HG03066 (cell line): ENCODE measurements at regions not wholly inside any gene's neighbourhood (a gene's known extent, or its start where the extent isn't known, plus 50 kb on each side); places are given as distances from the start of the nearest gene placed in this dataset.
"Not testable (repeated sequence)": the region's sequence is repeated elsewhere in the genome, so short reads cannot be mapped to it uniquely, and the experiment has no call there.

Experiments used
- ATAC-seq: cut with Tn5 transposase; IDR thresholded peaks from one replicate; pipeline ENCODE4 v1.9.1; 2021; ENCODE audit warnings: low read depth; ENCODE audit not compliant: unreplicated experiment

DNA sequence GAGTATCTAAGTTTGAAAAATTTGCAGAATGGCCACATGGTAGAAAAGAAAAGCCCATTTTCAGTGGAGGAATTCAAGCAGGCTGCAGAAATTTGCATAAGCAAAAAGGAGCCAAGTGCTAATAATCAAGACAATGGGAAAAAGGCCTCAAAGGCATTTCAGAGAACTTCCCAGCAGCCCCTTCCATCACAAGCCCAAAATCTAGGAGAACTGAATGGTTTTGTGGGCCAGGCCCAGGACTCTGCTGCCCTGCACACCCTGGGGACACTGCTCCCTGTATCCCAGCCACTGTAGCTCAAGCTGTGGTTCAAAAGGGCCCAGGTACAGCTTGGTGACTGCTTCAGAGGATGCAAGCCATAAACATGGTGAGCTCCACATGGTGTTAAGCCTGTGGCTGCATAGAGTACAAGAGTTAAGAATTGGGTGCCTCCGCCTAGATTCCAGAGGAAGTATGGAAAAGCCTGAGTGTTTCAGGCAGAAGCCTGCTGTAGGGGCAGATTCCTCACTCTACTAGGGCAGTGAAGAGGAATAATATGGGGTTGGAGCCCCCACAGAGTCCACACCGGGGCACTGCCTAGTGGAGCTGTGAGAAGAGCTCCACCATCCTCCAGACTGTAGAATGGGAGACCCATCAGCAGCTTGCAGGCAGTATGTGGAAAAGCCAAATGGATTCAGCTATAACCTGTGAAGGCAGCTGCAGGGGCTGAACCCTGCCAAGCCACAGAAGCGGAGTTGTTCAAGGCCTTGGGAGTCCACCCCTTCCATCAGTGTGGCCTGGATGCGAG, 720.7 kb upstream of the CTNND2 start:
- ATAC-seq, result no peak

DNA sequence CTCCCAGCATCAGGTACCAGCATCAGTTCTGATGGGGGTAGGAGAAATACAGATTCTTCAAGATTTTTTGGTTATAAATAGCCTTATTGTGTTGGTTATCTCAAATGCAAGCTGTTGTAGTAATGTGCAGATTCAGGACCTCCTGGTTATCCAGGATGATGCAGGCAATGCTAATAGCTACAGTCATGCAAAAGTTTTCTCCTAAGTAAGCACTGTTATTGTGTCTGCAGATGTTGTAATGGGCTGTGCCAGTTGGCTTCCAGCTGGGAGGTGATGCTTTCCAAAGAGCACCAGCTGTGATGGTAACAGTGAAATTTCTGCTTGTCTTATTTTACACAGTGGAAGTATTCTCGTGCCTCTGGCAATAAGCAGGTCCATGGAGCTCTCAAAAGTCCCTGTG, 719.2 kb upstream of the CTNND2 start:
- no peak for ATAC-seq

DNA sequence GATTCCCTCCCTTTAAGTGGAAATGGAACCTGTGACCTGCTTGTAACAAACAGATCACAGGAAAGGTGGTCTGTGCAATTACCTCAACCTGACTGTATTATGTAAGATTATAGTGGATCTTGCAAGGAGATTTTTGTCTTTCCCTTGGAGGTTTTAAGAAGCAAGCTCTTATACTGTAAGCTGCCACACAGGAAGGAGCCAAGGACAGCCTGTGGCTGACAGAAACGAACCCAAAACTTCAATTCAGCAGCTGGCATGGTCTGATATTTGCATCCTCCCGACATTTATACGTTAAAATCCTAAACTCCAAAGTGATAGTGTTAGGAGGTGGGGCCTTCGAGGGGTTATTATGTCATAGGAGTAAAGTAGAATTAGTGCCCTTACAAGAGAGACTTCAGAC, 711.8 kb upstream of the CTNND2 start:
- no peak for ATAC-seq

DNA sequence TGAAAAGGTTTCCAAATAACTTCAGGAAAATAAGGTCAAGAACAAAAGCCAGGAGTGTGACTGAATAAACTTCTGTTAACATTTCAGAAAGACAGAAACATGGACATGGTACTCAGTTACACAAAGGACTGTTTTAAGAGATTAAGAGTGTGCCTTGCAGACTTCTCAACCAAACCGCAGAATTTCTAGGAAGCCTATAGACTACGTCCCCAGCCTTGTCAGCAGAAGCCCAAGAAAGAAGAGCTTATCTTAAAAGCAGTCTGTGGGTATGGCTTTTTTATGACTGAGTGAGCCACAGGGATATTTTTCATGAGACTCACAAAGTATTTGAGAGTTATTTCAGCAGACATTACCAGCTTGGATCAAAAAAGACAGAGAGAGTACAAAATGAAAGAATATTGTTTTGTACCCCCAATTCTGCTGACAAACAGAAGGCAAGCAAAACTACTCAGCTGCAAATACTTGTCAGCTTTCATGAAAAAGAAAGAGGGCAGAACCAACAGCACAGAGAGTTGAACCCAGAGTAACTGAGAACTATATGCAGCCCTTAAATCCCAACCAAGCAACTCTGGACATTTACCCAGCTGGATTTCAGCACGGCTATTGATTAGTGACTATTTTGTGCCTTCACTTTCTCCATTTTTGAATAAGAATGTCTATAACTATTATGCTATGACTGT, 711.0 kb upstream of the CTNND2 start:
- no peak for ATAC-seq

DNA sequence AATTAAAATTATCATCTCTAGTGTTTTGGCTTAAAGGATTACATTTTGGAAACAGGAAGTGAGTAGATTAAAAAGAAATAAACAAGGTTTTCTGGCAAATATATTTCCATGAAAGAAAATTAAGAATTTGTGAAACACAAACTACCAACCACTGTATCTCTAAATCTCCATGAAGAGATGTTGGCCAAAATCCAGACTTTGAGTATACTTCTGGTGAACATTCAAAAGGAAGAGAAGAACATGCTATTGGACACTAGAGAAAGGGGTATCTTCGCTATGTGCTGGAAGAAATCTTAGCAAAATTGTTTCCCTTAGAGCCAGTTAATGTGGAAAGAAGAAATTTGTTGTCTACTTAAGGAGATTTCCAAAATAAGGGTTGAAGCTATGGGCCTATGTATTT, 710.4 kb upstream of the CTNND2 start:
- no peak for ATAC-seq

DNA sequence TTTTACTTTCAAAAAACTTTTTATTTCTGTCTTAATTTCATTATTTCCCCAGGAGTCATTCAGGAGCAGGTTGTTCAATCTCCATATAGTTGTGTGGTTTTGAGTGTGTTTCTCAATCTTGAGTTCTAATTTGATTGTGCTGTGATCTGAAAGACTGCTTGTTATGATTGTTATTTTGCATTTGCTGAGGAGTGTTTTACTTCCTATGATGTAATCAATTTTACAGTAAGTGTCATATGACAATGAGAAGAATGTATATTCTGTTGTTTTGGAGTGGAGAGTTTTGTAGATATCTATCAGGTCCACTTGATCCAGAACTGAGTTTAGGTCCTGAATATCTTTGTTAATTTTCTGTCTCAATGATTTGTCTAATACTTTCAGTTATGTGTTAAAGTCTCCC, 706.9 kb upstream of the CTNND2 start:
- ATAC-seq, result no peak

DNA sequence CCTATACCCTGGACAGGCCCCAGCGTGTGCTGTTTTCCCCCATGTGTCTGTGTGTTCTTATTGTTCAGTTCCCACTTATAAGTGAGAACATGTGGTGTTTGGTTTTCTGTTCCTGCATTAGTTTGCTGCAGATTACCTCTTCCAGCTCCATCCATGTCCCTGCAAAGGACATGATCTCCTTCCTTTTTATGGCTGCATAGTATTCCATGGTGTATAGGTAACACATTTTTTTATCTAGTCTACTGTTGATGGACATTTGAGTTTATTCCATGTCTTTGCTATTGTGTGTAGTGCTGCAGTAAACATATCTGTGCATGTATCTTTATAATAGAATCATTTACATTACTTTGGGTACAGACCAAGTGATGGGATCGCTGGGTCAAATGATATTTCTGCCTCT, 703.6 kb upstream of the CTNND2 start:
- not testable (repeated sequence) for ATAC-seq

DNA sequence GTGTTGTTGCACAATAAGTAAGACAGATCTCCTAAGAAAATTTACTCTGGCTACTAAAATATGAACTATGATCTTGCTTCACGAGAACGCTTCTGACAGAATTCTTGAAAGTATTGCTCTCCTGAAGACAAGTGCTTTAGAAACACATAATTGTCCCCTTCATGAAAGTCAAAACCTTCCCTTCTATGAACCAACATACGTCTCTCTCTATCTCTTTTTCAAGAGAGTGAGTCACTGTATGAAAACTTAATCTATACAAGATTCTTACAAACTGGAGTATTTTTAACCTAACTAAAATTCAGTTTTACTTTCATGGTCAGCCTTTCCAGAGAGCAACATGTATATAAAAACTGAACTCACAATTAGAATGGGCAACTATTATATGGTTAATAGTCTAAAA, 688.0 kb upstream of the CTNND2 start:
- no peak for ATAC-seq

DNA sequence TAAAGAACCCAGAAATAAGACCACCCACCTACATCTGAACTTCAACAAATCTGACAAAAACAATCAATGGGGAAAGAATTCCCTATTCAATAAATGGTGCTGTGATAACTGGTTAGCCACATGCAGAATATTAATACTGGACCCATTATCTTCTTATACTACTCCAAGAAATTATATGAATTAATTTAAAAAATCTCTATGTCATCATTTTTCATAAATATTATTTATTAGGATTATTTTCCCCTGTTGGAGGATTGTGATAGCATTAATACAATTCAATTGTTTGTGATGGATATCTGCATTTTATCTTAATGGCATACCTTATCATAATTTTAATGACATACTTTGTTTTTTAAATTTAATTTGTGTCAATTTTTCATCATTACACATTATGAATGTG, 682.2 kb upstream of the CTNND2 start:
- no peak for ATAC-seq

DNA sequence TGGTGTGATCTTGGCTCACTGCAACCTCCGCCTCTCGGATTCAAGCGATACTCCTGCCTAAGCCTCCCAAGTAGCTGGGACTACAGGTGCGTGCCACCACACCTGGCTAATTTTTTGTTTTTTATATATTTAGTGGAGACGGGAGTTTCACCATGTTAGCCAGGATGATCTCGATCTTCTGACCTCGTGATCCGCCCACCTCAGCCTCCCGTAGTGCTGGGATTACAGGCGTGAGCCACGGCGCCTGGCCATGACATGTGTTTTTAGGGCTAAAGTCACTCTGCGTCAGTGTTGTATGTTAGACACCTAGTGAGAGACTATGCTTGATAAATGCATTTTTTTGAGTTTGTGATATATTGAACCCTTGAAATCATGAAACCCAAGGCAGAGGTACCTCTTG, 674.6 kb upstream of the CTNND2 start:
- ATAC-seq, result not testable (repeated sequence)

DNA sequence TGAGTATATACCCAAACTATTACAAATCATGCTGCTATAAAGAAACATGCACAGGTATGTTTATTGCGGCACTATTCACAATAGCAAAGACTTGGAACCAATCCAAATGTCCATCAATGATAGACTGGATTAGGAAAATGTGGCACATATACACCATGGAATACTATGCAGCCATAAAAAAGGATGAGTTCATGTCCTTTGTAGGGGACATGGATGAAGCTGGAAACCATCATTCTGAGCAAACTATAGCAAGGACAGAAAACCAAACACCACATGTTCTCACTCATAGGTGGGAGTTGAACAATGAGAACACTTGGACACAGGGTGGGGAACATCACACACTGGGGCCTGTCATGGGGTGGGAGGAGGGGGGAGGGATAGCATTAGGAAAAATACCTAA, 672.7 kb upstream of the CTNND2 start:
- ATAC-seq, result not testable (repeated sequence)

DNA sequence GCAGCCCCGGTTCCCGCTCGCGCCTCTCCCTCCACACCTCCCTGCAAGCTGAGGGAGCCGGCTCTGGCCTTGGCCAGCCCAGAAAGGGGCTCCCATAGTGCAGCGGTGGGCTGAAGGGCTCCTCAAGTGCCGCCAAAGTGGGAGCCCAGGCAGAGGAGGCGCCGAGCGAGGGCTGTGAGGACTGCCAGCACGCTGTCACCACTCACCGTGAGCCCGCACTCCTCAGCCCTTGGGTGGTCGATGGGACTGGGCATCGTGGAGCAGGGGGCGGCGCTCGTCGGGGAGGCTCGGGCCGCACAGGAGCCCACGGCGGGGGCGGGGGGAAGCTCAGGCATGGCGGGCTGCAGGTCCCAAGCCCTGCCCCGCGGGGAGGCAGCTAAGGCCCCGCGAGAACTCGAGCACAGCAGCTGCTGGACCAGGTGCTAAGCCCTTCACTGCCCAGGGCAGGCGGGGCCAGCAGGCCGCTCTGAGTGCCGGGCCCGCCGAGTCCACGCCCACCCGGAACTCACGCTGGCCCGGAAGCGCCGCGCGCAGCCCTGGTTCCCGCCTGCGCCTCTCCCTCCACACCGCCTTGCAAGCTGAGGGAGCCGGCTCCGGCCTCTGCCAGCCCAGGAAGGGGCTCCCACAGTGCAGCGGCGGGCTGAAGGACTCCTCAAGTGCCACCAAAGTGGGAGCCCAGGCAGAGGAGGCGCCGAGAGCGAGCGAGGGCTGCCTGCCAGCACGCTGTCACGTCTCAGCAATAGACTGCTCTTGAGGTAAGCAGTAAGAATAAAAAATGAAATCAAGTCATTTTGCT, 670.2 kb upstream of the CTNND2 start:
- ATAC-seq, result not testable (repeated sequence)

DNA sequence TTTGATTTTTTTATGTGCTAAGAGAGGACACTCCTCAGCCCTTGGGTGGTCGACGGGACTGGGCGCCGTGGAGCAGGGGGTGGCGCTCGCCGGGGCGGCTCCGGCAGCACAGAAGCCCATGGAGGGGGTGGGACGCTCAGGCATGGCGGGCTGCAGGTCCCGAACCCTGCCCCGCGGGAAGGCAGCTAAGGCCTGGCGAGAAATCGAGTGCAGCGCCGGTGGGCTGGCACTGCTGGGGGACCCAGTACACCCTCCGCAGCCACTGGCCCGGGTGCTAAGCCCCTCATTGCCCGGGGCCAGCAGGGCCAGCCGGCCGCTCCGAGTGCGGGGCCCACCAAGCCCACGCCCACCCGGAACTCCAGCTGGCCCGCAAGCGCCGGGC, 669.7 kb upstream of the CTNND2 start:
- ATAC-seq, result not testable (repeated sequence)

DNA sequence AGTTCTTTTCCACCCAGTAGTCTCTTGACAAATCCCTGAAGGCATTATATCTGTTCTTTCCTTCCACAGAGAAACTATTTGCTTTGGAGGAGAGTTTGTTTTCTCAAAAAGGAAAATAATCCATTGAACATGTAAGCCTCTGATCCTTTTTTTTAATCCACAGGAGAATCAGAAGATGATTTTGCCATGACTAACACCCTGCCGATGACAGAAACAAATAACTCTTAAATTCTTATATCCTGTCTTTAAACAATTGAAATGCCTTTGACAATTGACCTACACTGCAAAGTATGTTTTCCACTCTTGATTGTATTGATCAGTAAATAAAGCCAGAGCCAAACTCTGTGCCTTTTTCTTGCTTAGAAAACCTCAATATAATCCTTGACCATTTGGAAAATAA, 666.4 kb upstream of the CTNND2 start:
- ATAC-seq, result no peak

DNA sequence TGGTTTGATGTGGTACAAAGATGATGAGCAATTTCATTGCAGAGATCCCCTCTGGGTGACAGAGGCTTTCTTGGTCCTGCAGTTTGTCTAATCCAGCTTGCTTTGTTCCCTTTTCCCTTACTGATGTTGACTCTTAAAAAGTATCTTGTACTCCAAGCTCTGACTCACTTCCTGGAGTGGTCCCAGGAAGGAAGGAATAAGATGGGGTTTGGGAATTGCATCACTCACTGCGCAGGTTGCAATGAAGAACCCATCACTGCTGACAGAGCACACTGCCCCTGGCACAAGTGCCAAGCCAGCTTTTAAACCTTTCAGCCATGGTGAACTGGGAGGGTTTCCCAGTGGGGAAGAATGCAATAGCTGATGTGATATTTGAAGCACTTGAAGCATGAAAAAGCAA, 662.2 kb upstream of the CTNND2 start:
- ATAC-seq, result no peak

DNA sequence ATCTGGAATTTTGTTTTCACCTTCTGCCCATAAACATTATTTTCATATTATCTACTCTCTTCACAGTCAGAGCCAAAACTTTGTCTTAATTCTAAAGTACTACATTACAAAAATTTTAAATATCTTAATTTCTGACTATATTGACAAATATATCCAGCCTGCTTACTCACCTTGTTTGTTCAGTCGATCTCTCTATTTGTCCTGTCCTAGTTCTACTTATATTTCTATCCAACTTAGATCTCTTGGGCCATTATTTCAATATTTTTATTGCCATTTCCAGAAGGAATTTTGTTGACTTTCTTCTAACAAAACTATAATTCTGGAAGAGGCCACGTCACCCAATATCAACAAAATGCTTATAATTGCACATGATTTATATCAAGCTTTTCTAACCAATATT, 652.8 kb upstream of the CTNND2 start:
- no peak for ATAC-seq

DNA sequence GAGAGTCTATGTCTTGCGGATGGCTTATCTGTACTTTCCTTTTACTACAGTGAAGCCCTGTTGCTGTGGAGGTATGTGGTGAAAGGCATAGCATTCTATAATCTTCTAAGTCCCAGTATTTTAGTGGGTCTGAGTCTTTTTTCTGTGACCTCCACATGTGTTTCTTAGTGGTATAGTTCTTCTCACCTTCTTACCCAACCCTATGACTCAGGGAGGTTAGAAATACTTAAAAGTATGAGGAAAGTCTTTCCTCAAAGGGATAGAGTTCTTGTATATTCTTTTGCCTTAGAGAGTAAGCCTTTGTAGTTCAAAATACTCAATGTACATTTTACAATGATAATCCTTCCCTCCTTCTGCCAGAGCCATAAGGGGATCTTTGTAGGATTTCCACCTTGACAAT, 621.9 kb upstream of the CTNND2 start:
- ATAC-seq, result no peak

DNA sequence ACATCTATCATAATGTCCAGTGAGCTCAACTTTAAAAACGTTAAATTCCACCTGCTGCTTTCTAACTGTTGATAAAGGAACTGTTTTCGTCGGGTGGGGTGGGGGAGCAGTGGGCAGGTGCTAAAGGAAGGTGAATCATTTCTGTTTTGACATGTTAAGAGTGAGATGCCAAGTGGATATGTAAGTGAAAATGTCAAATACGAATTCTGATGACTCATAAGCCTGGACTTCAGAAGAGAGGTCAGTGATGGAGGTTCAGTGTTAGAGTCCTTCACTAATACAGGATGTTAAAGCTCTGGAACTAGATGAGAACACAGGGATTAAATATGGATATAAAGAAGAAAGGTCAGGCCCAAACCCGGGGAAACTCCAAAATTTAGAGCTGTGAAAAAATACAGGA, 617.9 kb upstream of the CTNND2 start:
- ATAC-seq, result no peak

DNA sequence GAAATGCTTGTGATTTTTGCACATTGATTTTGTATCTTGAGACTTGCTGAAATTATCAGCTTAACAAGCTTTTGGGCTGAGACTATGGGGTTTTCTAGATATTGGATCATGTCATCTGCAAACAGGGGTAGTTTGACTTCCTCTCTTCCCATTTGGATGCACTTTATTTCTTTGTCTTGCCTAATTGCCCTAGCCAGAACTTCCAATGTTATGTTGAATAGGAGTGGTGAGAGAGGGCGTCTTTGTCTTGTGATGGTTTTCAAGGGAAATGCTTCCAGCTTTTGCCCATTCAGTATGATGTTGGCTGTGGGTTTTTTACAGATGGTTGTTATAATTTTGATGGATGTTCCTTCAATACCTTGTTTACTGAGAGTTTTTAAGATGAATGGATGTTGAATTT, 600.7 kb upstream of the CTNND2 start:
- not testable (repeated sequence) for ATAC-seq

DNA sequence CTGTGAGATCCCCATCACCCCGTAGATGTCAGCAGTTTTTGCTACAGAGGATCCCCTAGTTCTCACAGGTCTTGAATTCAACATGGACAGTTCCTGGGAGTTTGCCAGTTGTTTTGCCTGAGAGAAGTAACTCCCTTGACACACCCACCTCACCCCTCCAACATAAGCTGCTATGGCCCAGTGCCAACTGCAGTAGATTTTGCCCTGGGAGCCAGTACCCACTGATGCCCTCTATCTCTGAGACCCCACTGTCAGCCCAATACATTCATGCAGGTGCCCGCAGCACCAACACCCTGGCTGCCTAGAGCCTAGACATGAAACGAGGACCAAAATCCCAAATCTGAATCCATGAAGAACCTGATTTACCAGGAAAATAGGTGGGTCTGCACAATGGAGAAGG, 583.9 kb upstream of the CTNND2 start:
- ATAC-seq, result no peak

DNA sequence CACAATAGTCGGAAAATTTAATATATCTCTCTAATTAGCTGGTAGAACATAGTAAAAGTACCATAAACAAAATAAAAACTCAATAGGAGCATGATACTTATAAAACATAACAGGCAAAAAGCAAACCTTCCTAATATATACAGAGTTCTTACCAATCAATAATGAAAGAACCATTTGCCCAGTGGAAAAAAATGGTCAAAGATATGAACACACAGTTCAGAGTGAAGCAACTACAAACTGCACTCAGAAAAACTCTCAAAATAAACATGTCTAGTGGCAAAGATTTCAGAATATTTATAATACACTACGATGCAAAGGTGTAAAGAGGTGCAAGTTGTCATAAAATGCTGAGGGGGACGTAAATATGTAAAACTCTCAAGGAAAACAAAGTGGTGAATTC, 576.2 kb upstream of the CTNND2 start:
- ATAC-seq, result no peak

DNA sequence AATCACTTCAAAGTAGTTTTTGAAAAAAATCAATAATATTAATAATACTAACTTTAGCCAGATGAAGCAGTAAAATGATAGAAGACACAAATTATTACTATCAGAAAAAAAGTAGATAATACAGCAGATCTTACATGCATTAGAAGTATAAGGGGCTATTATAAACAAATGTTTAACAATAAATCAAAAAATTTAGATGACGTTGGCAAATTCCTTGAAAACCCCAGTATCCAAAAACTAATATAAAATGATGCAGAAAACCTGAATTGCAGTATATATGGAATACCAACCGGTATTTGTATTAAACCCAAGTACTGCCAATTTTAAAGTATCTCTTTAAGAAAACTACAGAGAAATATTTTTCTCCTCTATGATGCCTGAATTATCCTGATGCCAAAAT, 573.3 kb upstream of the CTNND2 start:
- no peak for ATAC-seq
